ELR (cell line): ENCODE measurements at regions not wholly inside any gene's neighbourhood (a gene's known extent, or its start where the extent isn't known, plus 50 kb on each side); places are given as distances from the start of the nearest gene placed in this dataset.
"Not testable (repeated sequence)": the region's sequence is repeated elsewhere in the genome, so short reads cannot be mapped to it uniquely, and the experiment has no call there.

Experiments used
- DNase-seq: peaks from one replicate; pipeline ENCODE4 v3.0.0-alpha.2; 2015; ENCODE audit warnings: low read depth

DNA sequence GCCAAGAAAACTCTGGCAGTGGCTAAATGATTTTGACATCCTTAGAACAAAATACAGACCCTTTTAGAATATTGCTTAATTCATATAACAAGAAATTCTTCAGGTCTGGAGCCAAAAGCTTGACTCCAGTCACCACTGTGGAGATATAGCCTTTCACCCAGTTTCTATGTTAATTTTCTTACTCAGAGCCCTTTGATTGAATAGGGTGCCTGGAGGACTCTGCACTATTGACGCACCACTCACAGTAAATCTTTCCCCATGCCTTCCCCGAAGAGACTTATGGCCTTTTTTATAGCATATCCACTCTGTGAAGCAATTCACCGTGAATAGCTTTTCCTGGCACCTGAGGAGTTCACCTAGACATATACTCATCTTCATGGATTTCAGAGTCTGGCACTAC lies 613.8 kb downstream of the ZWINT start:
- no peak for DNase-seq

DNA sequence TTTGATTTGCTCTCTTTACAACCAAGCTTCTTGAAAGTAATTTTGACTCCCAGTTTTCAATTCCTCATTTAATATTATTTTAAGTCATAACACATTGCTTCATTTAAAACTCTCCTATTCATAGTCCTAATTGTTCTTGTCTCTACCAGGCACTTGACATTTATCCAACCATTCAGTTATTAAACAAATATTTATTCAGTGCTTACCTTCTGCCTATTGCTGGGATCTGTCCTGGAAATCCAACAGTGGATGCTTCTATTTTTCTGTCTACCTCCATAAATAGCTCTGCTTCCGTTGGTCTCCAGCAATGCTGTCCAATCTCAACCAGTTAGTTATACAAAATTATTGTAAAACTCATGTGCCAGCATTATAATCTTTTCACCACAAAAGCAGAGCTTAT lies 615.1 kb downstream of the ZWINT start:
- DNase-seq: no peak

DNA sequence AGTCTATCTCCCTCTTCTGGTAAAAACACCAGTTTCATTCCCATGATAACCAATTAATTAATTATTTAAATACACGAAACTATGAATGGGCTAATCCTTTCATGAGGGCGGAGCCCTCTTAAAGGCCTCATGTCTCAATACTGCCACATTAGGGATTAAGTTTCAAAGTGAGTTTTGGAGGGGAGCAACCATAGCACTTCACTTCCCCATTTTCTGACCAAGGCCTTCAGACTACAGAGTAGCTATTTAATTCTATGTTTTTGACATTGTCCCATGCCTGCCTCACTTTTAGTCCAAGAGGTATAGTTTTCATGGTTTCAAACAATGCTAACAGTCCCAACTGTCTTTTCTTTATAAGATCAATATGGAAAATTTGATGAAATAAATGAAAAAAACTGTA lies 618.6 kb downstream of the ZWINT start:
- no peak for DNase-seq

DNA sequence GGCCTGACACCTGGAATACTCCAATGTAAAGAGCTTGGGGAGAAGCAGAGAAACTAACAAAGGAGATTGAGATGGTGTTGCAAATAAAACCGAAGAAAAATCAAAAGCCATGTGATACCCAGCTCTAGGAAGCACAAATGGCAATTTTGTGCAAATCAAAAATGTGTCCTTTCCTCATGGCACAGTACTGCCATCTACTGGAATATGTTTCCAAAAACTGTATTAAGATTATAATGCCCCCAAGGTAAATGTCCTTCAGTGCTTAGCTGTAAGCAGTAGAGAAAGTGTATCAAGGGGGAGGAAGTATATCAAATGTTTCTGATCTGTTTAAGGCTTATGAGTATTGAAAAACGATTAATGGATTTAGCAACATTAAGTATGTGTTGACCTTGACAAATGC lies 620.3 kb downstream of the ZWINT start:
- DNase-seq: not testable (repeated sequence)

DNA sequence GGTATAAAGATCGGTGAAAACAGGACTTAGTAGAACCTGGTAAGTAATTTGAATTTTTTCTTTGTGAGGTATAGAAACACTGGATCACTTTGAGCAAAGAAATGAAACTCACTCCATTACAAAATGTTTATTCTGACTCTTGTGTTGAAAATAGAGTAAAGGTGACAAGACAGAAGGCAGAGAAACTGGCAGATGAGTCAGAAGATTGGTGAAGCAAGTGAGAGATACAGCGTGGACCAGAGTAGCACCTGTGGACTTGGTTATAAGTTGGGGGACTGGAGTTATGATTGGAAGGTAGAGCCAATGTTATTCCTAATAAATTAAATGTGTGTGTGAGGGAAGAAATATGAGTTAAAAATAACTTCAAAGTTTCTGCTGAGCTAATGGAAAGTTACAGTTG lies 620.9 kb downstream of the ZWINT start:
- no peak for DNase-seq

DNA sequence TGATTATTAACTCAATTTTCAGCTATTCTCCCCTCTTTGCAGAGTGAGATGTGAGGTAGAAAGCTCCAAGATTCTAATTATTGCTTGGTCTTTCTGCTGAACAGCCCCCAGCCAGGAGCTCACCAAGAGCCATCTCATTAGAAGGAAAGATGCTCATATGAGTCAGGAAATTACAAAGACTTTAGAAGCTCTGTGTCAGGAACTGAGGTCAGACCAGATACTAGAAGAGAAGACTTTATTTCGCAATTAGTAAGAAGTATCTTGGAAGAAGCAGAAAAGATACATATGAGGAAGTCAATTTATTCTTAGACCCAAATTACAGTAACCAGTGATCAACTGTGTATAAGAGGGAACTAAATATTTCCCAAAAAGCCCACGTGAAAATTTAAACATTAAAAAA lies 626.9 kb downstream of the ZWINT start:
- DNase-seq: no peak

DNA sequence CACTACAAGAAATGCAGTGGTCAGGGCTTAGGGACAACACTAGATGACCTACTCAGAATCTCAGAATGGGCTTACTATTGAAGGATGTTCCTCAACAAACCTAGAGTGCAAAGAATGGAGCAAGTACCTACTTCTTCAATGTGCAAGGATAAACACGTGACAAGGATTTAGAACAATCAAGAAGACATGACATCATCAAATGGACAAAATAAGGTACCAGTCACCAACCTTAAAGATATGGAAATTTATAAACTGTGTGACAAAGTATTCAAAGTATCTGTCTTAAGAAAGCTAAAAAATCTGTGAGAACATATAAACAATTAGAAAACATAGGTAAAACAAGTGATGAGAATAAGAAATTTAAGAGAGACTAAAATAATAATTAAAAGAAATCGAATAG lies 656.1 kb downstream of the ZWINT start:
- no peak for DNase-seq

DNA sequence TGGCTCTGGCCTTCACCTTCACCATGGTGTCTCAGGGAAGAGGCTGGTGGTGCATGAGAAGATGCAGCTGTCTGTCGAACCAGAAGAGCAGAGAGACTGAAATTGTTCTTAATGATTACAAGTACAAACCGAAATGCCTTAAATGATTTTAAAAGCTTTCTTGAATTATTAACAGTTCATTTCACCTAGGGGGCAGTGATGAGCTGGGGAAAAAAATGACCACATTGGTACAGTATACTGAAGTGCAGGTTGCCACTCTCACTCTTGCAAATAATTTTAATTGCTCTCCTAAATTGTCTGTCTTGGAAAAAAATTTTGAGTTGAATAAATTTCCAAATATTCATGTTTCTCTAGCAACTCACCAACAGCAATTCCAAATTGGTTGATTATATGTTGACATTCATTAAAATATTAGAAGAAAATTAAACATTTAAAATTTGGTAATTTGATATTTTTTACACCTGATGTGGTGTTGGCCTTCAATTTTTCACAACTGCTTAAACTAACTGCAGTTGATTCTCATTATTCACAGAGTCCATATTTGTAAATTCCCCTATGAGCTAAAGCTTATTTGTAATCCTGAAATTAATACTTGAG lies 692.6 kb downstream of the ZWINT start:
- no peak for DNase-seq

DNA sequence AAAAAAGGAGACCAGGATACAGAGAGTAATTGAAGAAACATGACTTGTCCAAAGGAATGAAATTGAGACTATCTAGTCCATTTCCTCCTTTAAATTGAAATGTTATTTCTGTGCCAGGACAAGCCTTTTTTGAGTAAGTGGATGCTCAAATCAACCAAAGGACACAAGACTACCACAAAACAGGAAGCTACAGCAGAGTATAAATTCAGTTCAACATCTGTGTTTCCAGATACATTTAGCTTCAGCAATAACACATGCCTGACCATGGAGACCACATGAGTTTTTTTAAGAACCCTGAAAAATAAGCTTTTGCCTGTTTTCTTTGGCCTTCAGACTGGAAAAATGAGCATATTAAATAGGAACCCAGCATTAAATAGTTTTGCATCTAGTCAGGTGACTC lies 707.5 kb downstream of the ZWINT start:
- DNase-seq: no peak

DNA sequence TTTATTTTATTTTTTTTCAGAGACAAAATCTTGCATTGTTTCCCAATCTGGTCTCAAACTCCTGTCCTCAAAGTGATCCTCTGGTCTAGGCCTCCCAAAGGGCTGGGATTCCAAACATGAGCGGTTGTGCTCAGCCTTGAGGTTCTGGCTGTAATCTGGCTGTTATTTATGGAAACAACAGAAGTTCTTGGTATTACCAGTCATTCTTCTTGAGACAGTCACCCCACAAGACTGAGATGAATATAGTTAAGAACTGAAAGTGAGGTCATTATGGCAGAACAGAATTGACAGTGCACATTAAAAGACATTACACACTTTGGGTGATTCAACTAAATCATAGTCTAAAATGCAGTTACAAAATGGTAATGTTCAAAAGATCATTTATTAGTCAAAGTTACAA lies 719.5 kb downstream of the ZWINT start:
- DNase-seq: no peak

DNA sequence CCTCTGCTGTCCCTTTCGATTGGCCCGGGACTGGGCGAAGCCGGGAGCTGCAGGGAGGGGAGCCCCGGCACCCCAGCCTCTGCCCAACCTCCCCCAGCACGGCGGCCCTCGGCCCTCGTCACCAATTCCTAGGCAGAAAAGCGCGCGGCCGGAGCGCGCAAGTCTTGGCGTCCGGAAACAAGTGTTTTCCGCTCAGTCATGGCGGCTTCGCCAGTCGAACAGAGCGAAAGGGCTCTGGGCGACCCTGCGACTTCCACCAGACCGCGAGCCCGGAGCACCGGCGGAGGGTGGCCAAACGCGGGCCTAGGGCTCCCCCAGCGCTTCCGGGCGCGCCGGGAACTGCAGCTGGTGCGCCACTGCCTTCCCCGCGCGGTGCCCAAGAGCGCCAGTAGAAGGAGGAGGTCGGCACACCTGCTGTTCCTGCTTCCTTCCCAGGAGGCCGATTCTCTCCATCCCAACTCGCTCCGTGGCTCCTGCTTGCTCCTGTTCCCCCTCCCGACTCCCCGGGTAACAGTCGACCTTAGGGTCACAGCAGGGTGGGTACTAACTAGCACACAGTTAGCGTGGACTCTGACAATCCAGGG lies 729.9 kb downstream of the ZWINT start:
- no peak for DNase-seq

DNA sequence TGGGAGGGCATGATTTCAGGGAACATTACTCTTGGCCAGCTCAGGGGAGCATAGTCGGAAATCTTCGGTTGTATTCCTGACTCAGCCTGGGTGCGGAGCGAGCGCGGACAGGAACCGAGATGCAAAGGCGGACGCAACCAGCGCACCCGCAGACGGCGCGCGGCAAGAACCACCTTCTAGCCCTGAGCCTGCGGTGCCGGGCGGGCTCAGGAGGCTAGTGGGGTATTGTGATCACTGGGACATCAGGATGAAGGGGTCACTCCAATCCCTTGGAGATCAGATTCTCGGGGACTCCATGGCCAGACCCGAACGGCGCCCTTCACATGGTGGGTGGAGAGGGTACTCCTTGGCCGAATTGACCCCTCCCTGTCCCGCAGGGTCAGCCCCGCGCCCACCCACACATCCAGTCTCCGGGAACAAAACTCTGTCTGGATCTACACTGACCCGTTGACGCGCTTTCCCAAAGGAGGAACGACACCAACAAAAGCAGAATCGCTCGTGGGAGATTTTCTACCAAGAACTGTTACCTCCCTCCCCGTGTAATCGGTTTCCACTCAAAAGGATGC lies 730.5 kb downstream of the ZWINT start:
- no peak for DNase-seq

DNA sequence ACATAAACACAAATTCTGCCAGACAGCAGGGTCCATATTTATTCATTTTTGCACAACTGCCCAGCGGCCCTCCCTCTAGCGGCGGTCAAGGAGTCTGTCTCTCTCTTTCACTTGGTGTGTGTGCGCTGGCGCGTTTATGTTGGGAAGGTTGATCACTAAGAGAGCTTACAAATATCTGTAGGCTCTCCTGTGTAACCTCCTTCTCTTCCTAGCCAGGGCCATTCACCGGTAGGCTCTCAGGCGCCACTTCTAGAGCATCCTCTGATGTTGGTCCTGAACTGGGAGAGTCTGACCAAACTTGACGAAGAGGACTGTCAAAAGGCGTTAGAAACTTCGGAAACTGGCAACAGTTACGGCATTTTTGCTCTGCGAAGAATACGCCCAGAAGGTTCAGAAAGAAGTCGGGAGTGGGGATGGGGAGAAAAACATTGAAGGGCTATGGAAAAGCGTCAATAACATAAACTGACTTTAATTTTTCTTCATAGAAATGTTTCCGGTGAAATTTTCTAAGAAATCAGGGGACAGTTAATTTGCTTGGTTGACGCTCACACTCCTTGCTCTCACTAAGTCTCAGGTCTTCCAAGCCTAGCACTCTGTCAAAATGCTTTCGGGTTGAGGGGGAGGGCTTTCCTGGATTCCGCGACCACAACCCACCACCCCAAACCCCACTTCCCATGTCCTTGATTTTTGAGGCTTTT lies 731.1 kb downstream of the ZWINT start:
- DNase-seq: no peak

DNA sequence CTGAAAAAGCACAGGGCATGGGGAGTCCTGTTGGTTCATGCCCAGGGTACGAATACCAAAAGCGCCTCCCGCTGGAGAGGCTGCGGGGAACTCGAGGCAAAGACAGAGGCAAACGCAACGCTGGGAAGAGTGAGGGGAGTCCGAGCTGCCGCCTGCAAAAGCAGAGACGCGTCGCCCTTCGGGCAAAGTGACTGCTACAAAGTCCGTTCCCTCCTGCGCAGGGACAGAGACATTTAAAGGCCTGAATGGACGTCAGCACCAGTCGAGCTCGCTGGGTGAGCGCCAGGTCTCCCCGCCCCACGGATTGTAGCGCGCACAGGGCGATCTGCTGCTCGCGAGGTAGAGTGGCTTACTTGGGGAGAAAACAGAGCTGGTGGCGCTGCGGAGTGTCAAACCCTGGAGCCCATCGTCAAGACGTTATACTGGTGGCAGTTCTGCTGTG lies 732.8 kb downstream of the ZWINT start:
- DNase-seq: no peak

DNA sequence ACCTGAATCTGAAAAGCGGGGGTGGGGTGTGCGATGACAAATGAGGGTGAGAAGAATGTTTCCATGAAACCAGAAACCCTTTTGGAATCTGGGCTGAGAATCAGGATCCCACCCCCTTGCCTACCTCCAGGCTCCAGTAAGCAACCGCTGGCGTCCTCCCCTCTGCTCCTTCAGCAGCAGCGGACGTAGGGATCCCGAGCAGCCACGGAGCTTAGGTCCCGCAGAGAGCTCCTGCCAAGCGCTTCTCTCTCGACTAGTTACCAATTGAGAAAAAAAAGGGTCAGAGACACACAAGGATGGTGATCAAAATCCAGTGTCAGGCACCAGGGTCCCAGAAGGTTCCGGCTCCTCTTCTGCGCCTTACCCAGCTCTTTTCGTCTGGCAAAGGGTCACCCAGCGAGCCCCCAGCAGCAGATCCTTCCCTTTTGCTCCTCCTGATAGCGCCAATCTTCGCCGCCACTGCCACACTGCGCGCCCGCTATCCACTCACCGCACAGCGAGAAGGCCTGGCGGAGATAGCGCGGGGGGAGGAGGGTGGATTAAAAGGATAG lies 733.5 kb downstream of the ZWINT start:
- no peak for DNase-seq

DNA sequence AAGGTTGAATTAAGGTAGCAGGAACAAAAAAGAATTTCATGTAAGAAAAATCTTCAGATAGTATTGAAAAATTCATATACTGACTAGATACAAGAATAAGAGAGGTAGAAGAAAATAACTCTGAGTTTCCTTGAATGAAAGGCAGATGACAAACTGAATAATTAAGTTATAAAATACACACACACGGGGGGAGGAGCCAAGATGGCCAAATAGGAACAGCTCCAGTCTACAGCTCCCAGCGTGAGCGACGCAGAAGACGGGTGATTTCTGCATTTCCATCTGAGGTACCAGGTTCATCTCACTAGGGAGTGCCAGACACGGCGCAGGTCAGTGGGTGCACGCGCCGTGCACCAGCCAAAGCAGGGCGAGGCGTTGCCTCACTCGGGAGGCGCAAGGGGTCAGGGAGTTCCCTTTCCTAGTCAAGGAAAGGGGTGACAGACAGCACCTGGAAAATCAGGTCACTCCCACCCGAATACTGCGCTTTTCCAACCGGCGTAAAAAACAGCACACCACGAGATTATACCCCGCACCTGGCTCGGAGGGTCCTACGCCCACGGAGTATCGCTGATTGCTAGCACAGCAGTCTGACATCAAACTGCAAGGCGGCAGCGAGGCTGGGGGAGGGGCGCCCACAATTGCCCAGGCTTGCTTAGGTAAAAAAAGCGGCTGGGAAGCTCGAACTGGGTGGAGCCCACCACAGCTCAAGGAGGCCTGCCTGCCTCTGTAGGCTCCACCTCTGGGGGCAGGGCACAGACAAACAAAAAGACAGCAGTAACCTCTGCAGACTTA lies 759.2 kb downstream of the ZWINT start:
- DNase-seq: not testable (repeated sequence)

DNA sequence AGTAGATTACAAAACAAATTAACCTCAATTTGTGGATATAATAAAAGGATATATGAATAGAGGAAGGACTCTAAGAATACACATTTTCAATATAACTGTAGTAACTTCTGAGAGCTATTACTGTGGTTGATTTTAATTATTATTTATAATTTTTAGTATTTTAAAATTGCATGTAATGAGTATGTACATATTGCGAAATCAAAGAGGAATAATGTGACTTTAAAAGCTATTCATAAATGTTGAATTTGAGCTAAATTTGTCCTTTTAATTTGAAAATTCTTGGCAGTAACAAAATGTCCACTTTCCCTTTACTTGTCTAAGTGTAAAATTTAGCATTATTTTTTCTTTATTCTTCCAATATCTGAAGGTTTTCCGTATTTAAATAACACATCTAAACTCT lies 750.6 kb upstream of the PCDH15 start:
- no peak for DNase-seq

DNA sequence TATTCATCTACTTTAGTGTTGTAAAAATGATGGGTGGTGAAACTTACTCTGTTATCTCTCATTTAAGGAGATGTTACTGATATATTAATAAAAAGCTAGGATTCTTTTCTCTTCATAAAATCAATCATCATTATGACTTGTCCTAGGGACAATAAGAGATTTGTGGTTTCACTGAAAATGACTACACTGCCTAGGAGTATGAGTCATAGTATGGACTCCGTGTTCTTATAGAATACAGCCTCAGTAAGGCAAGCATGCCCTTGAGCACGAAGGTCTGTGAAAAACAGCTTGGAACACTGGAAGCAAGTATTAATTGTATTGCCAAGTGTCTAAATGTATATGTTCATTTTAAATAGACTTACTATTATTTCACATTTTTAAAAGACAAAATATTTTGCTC lies 749.2 kb upstream of the PCDH15 start:
- no peak for DNase-seq

DNA sequence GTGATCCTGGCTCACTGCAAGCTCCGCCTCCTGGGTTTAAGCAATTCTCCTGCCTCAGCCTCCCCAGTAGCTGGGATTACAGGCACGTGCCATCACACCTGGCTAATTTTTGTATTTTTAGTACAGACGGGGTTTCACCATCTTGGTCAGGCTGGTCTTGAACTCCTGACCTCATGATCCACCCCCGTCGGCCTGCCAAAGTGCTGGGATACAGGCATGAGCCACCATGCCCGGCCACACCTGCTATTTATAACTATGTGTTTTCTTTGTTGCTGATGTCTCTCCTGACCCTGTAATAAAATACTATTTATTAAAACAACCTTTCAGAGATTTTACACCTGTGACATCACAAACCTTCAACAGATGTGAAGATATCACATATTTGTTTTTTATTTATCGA lies 736.5 kb upstream of the PCDH15 start:
- DNase-seq: not testable (repeated sequence)

DNA sequence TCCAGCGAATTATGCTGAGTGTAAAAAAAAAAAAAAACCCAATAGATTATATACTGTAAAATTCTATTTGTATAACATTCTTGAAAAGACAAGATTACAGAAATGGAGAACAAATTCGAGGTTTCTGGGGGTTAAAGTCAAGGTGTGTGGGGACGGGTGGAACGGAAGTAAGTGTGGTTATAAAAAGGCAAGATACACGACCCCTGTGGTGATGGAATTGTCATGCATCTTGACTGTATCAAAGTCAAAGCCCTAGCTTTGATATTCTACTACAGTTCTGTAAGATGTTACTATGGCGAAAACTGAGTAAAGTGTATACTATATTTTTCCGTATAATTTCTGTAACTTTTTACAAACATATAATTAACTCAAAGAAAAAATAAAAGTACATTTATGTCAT lies 718.2 kb upstream of the PCDH15 start:
- no peak for DNase-seq

DNA sequence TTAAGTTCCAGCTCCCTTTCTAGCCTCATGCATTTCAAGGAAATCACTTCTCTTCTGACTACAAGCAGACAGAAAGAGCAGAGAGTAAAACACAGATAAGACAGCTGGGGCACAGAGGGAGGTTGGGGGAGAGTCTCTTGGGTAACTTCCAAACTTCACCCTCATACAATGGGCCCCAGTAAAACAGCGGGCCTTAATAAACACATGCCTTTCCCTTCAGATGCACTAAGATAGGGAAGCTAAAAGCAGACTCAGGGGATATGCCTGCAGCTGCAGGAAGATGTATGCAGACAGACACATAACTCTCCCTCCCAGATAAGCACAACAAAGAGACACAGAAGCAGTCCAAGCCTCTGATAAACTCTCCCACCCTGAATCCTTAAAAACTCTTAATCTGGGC lies 717.4 kb upstream of the PCDH15 start:
- not testable (repeated sequence) for DNase-seq

DNA sequence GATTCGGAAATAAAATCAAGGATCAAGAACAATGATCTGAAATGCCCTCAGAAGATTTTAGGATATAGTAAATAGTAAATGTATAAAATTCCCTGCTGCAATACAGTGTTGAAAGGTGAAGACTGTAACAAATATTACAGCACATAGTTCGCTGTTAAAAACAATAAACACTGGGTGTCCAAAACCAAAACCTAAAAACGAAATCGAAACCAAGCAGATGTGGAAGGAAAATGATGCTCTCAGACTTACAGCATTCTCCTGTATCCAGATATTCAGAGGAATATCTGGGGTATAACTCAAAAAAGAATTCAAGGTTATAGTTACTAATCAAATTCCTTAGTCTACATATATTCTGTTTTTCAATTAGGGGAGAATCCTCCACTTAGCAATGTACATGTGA lies 708.1 kb upstream of the PCDH15 start:
- DNase-seq: no peak
